ENCODE measurements at regions not wholly inside any gene's neighbourhood (a gene's known extent, or its start where the extent isn't known, plus 50 kb on each side); places are given as distances from the start of the nearest gene placed in this dataset.
"Not testable (repeated sequence)": the region's sequence is repeated elsewhere in the genome, so short reads cannot be mapped to it uniquely, and the experiment has no call there.

GRCh38 chr6:140201787-140202458 lies 827.5 kb upstream of the CITED2 start:
- in situ Hi-C loops (cut with HindIII; ENCODE audit: low sequenced_read_pairs), result no loop called here

- in situ Hi-C loops (cut with HindIII; ENCODE audit: low sequenced_read_pairs), result no loop called here
These were observed 818.8 kb upstream of the CITED2 start for GRCh38 chr6:140193269-140193668.

- in situ Hi-C loops (cut with HindIII; ENCODE audit: low sequenced_read_pairs), result no loop called here
These were observed 817.6 kb upstream of the CITED2 start for GRCh38 chr6:140192018-140192417.

DNA sequence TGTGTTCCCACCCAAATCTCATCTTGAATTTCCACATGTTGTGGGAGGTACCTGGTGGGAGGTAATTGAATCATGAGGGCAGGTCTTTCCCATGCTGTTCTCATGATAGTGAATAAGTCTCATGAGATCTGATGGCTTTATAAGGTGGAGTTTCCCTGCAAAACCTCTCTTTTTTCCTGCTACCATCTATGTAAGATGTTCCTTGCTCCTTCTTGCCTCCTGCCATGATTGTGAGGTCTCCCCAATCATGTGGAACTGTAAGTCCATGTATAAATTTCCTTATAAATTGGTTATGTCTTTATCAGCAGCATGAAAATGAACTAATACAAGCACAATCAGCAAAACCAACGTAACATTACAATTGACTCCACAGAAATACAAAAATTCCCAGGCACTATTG lies 814.8 kb upstream of the CITED2 start:
- in situ Hi-C loops (cut with HindIII; ENCODE audit: low sequenced_read_pairs), result not testable (repeated sequence)

DNA sequence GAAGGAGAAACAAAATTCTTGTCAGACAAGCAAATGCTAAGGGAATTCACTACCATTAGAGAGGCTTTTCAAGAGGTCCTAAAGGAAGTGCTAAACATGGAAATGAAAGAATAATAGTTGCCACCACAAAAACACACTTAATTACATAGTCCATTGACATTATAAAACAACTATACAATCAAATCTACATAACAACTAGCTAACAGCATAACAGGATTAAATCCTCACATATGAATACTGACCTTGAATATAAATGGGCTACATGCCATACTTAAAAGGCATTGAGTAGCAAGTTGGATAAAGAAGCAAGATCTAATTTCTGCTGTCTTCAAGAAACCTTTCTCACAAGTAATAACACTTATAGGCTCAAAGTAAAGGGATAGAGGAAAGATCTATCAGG lies 811.5 kb upstream of the CITED2 start:
- in situ Hi-C loops (cut with HindIII; ENCODE audit: low sequenced_read_pairs), result no loop called here

DNA sequence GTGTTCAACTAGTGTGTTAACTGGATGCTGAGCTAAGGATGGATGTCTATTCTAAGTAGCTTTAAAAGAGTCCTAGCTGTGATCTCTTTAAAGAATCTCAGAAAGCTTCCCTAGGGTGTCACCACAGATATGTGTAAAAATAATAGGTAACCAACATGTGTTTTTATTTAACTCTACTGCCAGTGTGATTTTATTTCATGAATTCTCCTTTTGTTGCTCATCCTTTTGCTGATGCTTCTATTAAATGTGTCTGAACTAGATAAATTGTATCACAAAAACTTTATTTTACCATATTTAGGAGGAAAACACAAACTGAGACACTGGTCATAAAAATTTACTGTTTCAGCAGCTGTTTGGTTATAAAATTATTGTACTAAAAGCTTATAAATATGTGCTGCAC lies 809.4 kb upstream of the CITED2 start:
- in situ Hi-C loops (cut with HindIII; ENCODE audit: low sequenced_read_pairs), result no loop called here

DNA sequence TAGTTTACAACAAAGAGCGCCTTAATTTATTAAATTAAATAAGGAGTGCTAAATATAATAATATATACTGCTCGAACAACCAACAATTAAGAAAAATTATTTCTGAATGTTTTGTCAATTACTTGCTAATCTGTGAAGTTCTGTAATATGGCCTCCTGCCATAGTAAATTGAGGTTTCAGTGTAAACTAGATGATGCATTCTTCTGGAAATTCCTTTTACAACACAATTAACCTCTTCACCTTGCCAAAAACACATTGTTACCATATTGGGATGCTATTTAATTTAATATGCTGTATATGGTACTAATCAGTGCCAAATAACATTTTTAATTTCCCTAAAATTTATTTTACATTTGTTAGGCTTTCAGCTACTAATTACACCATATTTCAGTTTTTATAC lies 808.4 kb upstream of the CITED2 start:
- in situ Hi-C loops (cut with HindIII; ENCODE audit: low sequenced_read_pairs), result no loop called here

GRCh38 chr6:140181876-140182275 lies 807.4 kb upstream of the CITED2 start:
- in situ Hi-C loops (cut with HindIII; ENCODE audit: low sequenced_read_pairs), result no loop called here

GRCh38 chr6:140180306-140180705 lies 805.9 kb upstream of the CITED2 start:
- in situ Hi-C loops (cut with HindIII; ENCODE audit: low sequenced_read_pairs), result no loop called here

- in situ Hi-C loops (cut with HindIII; ENCODE audit: low sequenced_read_pairs), result no loop called here
These were observed 804.5 kb upstream of the CITED2 start for GRCh38 chr6:140178935-140179334.

GRCh38 chr6:140178520-140178919 lies 804.1 kb upstream of the CITED2 start:
- in situ Hi-C loops (cut with HindIII; ENCODE audit: low sequenced_read_pairs), result no loop called here

DNA sequence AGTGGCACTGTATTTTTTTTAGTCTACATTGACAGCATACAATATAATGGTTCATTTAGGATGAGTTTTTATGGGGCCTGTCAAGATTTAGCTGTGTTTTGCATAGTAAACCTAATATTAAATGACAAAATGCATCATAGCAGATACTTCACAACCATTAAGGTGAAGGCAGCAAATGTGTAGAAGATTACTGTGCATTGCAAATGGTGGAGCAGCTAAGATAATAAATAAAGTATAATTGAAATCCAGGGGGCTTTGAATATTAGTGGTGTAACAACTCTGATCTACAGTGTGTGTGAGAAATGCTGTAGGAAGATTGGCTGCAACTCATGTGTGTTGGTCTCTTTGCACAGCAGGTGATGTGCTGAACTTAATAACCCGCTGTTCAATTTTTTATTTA lies 801.9 kb upstream of the CITED2 start:
- in situ Hi-C loops (cut with HindIII; ENCODE audit: low sequenced_read_pairs), result no loop called here

DNA sequence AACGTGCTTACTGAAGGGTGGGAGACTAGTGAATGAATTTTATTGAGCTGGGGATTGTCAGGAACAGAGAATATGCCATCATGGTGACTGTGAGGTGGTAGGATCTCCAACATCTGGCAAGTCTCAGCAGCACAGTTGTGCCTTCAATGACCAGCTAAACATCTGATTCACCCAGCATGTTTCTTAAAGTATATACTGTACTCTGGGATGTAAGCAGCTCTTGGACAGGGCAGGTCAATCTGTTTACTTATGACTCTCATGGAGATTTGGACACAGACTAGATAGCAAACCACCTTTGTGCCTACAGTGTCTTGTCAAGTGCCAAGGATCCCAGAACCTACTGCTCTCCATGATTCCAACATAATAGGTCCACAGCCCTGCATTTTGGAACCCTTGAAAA lies 801.0 kb upstream of the CITED2 start:
- in situ Hi-C loops (cut with HindIII; ENCODE audit: low sequenced_read_pairs), result no loop called here

DNA sequence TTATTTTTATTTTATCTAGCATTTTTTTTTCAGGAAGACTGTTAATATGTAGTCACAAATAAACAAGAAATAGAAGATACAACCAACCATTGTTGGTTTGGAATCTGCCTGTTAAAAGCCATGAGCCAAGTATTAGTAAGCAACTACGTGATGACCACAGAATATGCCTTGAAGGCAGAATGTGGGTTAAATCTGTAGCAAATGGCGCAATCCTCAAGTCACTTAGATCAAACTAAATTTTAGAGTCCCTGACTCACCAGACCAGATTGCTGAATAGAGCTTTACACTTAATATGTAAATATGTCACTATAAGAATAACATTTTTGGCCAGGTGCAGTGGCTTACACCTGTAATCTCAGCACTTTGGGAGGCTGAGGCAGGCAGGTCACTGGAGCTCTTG lies 800.1 kb upstream of the CITED2 start:
- in situ Hi-C loops (cut with HindIII; ENCODE audit: low sequenced_read_pairs), result no loop called here

- in situ Hi-C loops (cut with HindIII; ENCODE audit: low sequenced_read_pairs), result no loop called here
These were observed 793.9 kb upstream of the CITED2 start for GRCh38 chr6:140168365-140168764.

GRCh38 chr6:140160909-140161308 lies 786.5 kb upstream of the CITED2 start:
- in situ Hi-C loops (cut with HindIII; ENCODE audit: low sequenced_read_pairs), result no loop called here

- in situ Hi-C loops (cut with HindIII; ENCODE audit: low sequenced_read_pairs), result no loop called here
These were observed 786.0 kb upstream of the CITED2 start for GRCh38 chr6:140160494-140160893.

- in situ Hi-C loops (cut with HindIII; ENCODE audit: low sequenced_read_pairs), result no loop called here
These were observed 781.7 kb upstream of the CITED2 start for GRCh38 chr6:140156131-140156530.

DNA sequence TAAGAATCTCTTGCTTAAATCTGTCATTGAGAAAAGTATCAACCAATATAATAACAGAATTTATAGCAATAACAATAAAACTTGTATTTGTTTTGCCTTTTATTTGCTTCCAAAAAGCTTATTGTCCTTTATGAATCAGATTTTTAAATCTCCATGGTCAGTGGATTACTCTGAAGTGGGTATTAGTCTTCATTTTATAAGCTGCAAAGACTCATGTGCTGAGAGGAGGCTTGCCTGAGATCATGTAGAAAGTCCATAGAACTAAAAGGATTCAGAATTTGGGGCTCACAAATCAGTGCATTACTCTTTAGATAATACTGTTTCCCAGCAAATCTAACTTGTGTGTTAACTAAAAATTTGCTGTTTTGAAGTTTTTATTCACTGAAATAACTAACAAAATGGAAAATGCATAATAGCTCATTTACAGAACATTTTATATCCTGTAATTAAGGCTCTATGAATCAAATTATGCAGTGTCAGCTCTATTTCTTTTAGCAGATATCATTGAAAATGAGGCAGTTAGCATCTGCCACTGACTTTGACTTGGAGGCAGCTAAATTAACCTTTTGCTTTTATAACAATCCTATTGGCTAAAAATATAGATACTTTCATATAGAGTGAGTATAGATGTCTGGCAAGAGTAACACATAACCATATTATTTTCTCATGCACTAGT lies 781.1 kb upstream of the CITED2 start:
- in situ Hi-C loops (cut with HindIII; ENCODE audit: low sequenced_read_pairs), result no loop called here

- in situ Hi-C loops (cut with HindIII; ENCODE audit: low sequenced_read_pairs), result no loop called here
These were observed 779.3 kb upstream of the CITED2 start for GRCh38 chr6:140153703-140154102.

DNA sequence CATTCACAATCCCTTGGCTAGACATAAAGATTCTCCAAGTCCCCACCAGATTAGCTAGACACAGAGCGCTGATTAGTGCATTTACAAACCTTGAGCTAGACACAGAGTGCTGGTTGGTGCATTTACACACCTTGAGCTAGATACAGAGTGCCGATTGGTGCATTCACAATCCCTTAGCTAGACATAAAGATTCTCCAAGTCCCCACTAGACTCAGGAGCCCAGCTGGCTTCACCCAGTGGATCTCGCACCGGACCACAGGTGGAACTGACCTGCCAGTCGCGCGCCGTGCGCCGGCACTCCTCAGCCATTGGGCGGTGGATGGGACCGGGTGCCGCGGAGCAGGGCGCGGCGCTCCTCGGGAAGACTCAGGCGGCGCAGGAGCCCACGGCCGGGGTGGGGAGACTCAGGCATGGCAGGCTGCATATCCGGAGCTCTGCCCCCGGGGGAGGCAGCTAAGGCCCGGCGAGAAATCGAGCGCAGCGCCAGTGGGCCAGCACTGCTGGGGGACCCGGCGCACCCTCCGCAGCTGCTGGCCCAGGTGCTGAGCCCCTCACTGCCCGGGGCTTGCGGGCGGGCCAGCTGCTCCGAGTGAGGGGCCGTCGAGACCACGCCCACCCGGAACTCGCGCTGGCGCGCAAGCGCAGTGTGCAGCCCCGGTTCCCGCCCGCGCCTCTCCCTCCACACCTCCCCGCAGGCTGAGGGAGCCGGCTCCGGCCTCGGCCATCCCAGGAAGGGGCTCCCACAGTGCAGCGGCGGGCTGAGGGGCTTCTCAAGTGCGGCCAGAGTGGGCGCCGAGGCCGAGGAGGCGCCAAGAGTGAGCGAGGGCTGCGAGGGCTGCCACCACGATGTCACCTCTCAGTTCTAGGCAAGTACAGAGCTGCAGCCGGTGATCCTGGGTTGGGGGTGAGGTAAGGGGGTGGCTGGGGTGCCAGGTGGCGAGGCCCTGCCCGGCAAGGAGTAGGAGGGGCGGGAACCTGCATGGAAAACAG lies 773.7 kb upstream of the CITED2 start:
- in situ Hi-C loops (cut with HindIII; ENCODE audit: low sequenced_read_pairs), result not testable (repeated sequence)

GRCh38 chr6:140140891-140141290 lies 766.4 kb upstream of the CITED2 start:
- in situ Hi-C loops (cut with HindIII; ENCODE audit: low sequenced_read_pairs), result no loop called here
